NB4 (cell line): ENCODE measurements at regions not wholly inside any gene's neighbourhood (a gene's known extent, or its start where the extent isn't known, plus 50 kb on each side); places are given as distances from the start of the nearest gene placed in this dataset.

Experiments
- CTCF ChIP-seq: IDR thresholded peaks from one replicate; pipeline ENCODE4 v1.5.1; 2012; ENCODE audit warnings: low read depth, low read length
- POLR2A ChIP-seq: IDR thresholded peaks from 2 replicates; pipeline ENCODE4 v1.6.1; 2011; ENCODE audit warnings: mild to moderate bottlenecking; ENCODE audit not compliant: insufficient read length; ENCODE audit errors: extremely low read depth

- TF ChIP-seq CTCF (no peak), POLR2A (no peak)
Measured at GRCh38 chr3:23106666-23107065, 96.5 kb upstream of the UBE2E2 start.
